Thyroid gland (tissue), 4 donors: ENCODE measurements at regions not wholly inside any gene's neighbourhood (a gene's known extent, or its start where the extent isn't known, plus 50 kb on each side); places are given as distances from the start of the nearest gene placed in this dataset.

ENCODE experiments used
- CTCF ChIP-seq, 6 experiments: fragments of 200-600 bp in 3 of 6; fragments of 450-650 bp in 3 of 6; sonication (generic) in 3 of 6; IDR thresholded peaks; one replicate each; pipeline ENCODE4 v1.5.1; 2016 to 2019; ENCODE audit warnings: antibody characterized with exemption in 6 of 6, mild to moderate bottlenecking in 2 of 6, inconsistent platforms in 1 of 6, moderate library complexity in 1 of 6
- POLR2A ChIP-seq, 2 donors: fragments of 450-650 bp; IDR thresholded peaks; one replicate each; pipeline ENCODE4 v1.6.1; 2017; ENCODE audit warnings: antibody characterized with exemption in 2 of 2, mild to moderate bottlenecking in 2 of 2, moderate library complexity in 1 of 2

GRCh38 chr4:56123547-56123946 is 174.8 kb downstream of the CEP135 start:
- TF ChIP-seq CTCF (IDR thresholded peaks at IDR 0.05) (no peak), POLR2A (IDR thresholded peaks at IDR 0.05) (no peak)
